Activated CD8-positive, alpha-beta memory T cell treated with anti-CD3 and anti-CD28 coated beads for 36 hours (primary cell): ENCODE measurements at regions not wholly inside any gene's neighbourhood (a gene's known extent, or its start where the extent isn't known, plus 50 kb on each side); places are given as distances from the start of the nearest gene placed in this dataset.

ENCODE experiments used
- CTCF ChIA-PET: fragments of 350-600 bp; sonication (Branson Sonifier 250); formaldehyde crosslinking; loops from one replicate; lab custom pipeline; 2021; ENCODE audit warnings: antibody characterized with exemption; lab: Charles Lee
- POLR2A ChIA-PET: fragments of 350-600 bp; sonication (Branson Sonifier 250); formaldehyde crosslinking; loops from one replicate; lab custom pipeline; 2021; ENCODE audit warnings: antibody characterized with exemption; lab: Charles Lee

DNA sequence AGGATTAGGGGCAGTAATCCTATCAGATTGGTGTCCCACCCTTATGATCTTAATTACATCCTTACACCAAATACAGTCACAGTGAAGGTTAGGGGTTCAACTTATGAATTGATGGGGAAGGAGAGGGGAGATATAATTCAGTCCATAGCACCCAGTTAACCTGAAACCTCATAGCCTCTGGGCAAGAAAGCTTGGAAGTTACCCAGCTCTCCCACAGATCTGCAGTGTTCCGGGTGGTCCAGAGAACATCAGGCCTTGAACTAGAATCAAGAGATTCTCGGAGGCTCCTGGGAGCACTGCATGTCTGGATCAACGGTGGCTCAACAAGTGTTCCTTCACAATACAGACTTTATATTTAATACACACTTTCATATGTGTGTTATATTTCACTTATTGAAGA lies 392.6 kb upstream of the MARCKS start:
- CTCF ChIA-PET: no interaction called here
- POLR2A ChIA-PET: no interaction called here

DNA sequence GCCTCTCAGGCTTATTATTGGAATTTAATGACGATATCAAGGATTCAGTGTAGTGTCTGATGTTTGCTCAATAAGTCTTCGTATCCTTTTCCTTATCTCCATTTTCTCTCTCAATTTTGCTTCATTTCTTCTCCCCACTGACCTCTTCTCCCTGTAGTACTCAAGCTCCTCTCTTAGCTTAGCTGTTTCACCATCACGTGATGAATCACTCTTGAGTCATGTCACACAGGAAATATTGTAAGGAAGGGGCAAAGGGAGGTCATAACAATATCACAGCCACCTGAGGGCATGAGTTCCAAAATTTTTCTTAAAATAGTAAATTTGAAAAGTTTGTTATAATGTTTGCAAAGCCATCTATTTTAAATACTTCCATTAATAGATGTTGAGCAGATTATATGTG lies 392.2 kb upstream of the MARCKS start:
- ChIA-PET POLR2A (no interaction called here), CTCF (no interaction called here)

GRCh38 chr6:113466526-113466925 lies 390.6 kb upstream of the MARCKS start:
- ChIA-PET CTCF (no interaction called here), POLR2A (no interaction called here)

DNA sequence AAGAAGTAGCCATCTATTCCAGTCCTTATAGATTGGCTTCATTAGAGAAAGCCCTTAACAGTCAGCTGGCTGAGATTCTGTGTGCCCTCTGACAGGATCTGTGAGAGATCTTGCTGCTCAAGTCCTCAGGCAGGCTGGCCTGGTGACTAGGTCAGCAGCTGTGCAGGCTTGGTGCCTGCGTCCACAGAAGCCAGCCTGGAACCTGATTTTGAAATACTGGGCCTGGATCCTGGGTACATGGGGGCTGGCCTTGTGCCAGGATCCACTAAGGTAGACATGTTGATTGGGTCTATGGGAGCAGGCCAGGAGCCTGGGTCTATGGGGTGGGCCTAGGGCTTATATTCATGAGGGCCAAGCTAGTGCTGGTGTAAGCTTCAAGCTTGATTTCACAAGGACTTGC lies 381.8 kb upstream of the MARCKS start:
- POLR2A ChIA-PET: no interaction called here
- CTCF ChIA-PET: interaction anchor here (0.5 kb wide), 1 partner anchor 166 kb away, joined by 3 read pairs; no protein-coding TSS in a partner anchor

GRCh38 chr6:113476937-113477839 lies 380.0 kb upstream of the MARCKS start:
- POLR2A ChIA-PET: no interaction called here
- CTCF ChIA-PET: no interaction called here

GRCh38 chr6:113480616-113481015 lies 376.5 kb upstream of the MARCKS start:
- POLR2A ChIA-PET: no interaction called here
- CTCF ChIA-PET: no interaction called here

DNA sequence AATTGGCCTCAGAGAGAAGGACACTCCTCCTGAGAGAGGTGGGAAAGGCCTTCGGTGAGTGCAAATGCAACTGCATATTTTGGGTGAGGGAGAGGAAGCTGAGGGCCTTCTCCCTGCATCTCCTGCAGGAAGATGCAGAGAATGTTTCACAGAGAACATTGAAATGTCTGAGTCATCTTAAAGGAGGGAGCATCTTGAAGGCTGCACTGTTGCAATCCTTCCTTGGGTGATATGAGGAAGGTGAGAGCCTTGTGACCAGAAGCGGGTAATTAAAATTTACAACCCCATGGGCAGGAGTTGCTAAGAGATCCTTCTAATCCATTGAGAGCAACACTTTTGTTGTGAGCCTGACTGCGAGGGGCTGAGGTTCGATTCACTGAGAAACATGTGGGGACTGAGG lies 375.7 kb upstream of the MARCKS start:
- ChIA-PET CTCF (no interaction called here), POLR2A (no interaction called here)

DNA sequence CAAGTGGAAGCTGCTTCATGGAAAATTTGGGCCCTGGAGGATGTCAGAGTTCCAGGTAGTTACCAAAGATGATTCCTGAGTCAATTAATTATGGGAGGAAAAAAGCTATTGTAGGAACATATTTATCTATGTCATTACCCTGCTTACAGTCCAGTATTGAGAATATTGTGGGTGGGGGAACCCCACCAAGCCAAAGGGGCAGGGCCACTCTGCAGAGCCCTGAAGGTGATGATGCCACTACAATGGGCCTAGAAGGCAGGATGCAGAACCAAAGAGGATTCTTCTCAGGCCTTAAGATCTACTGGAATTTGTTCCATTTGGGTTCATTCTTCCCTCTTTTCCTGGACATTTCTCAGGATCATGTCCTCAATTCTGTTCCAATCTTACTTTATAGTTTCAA lies 375.2 kb upstream of the MARCKS start:
- ChIA-PET POLR2A (no interaction called here), CTCF (no interaction called here)

DNA sequence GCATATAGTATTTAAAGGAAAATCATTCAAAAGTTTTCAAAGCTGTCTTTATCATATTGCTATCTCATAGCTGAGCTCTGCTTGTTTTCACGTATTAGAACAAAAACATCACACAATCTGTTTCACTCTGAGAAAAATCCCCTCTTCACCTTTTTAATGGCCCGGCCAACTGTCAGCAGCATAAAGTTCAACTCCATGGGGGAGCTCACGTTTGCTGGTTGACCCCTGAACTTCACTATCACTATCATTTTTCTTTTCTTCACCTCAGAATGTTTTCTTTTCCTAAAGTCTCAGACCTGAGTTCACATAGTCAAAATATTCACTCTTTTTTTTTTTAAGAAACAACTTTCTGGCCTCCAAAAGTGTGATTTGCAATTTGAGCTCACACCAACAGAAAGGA lies 374.4 kb upstream of the MARCKS start:
- POLR2A ChIA-PET: no interaction called here
- CTCF ChIA-PET: no interaction called here

- CTCF ChIA-PET: interaction anchor here (0.7 kb wide), 1 partner anchor 369 kb away, joined by 4 read pairs; no protein-coding TSS in a partner anchor
Observed at GRCh38 chr6:113486199-113486598, 370.9 kb upstream of the MARCKS start.

DNA sequence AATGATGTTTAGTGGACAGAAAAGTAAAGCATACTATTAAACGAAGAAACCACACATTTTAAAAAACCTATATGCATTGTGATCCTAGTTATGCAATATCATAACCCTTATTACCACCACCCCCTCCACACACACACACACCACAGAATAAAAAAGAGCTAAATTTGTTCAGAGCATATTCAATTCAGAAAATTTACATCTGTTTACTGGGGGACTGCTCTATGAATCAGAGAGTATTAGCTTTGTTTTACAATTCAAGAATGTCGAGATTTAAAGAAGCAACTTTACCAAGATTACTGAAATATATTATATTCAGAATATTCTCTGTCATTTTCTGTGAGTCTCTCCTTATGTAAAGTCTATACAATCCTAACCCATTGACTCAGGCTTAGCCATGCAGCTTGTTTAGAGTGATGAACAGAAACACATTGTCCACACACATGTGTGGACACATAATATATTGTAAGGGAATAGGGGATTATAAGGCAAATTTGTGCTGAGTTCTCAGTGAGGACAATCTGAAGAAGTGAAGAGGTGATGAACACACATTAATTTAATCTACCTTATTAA lies 369.6 kb upstream of the MARCKS start:
- POLR2A ChIA-PET: no interaction called here
- CTCF ChIA-PET: interaction anchor here (0.7 kb wide), 1 partner anchor 1100 kb away, joined by 3 read pairs; no protein-coding TSS in a partner anchor

More at GRCh38 chr6:113486199-113486598, 370.9 kb upstream of the MARCKS start:
- POLR2A ChIA-PET: no interaction called here

DNA sequence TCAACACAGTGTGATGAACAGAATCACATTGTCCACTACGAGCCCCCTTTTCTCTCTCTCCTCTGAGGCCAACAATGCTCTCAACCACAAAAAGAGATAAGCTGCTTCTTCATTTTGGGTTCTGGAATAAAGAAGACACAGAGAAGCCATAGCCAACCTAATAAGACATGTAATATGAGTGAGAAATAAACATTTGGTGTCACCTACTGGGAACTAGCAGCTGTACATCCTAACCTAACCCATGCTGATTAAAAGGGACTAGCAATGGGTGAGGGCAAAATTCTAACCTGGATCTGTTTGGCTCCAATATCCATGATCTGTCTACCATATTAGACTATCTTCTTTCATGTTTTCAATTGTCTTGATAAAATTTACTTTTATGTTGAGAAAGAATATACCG lies 369.1 kb upstream of the MARCKS start:
- ChIA-PET POLR2A (no interaction called here), CTCF (no interaction called here)

DNA sequence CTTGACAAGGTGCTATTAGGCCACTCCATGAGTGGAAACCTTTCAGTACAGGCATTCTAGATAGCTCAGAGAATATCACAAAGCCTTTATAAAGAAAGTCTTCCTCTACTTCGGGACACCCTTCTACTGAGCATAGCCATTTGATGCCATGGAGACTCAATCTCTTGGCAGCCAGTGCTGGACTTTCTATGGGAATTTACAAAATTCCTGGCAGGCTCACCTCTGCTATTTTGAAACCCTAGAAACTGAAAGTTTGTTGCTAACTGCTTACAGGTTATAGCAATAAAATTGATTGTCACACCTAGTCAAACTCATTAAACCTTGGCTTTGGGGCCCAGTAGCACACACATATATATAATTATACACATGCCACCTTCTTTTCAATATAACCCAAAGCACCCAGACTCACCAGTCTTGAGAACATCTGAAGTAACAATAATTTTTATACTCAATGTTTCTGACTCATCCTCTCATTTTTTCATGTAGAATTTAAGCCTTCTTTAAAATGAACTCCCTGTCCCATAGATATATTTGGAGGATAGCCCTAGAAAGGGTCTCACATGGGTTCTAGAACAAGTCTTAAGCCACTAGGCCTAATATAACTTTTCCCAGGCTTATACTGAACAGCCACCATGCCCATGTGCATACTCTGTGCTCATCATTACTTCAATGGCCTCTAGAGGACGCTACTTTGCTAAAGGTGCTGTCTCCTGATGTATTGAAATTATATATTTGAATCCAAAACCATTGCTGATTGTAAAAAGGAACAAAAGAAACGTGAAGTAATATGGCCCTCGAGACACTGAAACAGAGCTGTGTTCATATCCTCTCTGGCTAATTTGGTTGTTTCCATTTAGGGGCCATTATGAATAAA lies 368.1 kb upstream of the MARCKS start:
- POLR2A ChIA-PET: no interaction called here
- CTCF ChIA-PET: no interaction called here

GRCh38 chr6:113489952-113490746 lies 367.0 kb upstream of the MARCKS start:
- ChIA-PET POLR2A (no interaction called here), CTCF (no interaction called here)

GRCh38 chr6:113491376-113491775 lies 365.8 kb upstream of the MARCKS start:
- ChIA-PET CTCF (no interaction called here), POLR2A (no interaction called here)

- CTCF ChIA-PET: no interaction called here
- POLR2A ChIA-PET: no interaction called here
Observed at GRCh38 chr6:113493991-113494390, 363.2 kb upstream of the MARCKS start.

DNA sequence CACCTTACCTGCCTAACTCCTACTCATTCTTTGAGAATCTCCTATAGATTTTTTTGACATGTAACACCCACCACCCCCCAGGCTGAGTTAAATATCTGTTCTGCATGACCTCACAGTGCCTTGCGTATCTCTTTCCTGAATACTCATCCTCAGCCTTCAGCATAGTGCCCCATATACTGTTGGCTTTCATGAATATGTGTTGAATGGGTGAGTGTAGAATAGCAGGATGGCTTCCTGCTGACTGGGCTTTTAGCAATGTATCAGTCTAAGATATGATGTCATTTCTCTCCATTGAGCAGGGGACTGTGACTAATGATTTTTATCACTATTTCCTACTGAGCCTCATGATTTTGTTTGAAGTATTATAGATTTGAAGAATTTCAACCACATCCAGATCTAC lies 361.6 kb upstream of the MARCKS start:
- POLR2A ChIA-PET: no interaction called here

DNA sequence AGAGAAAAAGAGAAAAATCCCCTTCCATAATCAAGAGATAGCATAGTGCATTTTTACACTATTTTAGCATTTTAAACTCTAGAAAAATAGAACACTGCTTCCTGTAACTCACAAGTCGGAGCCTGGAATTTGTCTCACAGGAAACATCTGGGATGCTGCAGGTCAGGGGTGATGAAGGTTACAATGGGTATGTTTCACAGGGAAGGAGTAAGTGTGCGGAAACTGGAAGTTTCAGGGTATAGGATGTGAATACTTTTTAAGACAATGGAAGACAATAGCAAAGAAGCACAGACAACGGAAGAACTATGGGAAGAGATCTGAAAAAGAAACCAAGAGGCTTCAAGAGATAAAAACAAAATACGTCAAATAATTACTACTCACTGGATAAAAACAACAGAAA lies 361.0 kb upstream of the MARCKS start:
- POLR2A ChIA-PET: no interaction called here
- CTCF ChIA-PET: no interaction called here

More for the DNA sequence above, 361.6 kb upstream of the MARCKS start:
- CTCF ChIA-PET: no interaction called here

DNA sequence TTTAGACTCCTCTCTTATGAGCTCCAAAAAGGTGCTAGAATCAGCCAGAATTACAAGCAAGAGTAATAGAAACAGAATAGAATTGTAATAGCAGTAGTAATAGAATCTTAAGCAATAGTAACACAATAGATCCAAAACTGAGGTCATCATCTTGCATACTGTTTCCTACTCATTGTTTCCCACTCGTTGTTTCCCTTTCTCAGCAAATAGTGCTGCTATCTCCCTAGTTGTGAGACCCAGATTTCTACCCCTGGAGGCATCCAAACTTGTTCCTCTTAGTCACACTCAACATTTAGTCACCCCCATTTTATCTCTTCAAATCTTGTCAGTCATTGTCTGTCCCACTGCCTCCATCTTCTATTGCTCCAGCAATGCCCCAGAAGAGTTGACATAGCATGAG lies 356.9 kb upstream of the MARCKS start:
- ChIA-PET POLR2A (no interaction called here), CTCF (no interaction called here)
